ENCODE measurements at regions not wholly inside any gene's neighbourhood (a gene's known extent, or its start where the extent isn't known, plus 50 kb on each side); places are given as distances from the start of the nearest gene placed in this dataset.

DNA sequence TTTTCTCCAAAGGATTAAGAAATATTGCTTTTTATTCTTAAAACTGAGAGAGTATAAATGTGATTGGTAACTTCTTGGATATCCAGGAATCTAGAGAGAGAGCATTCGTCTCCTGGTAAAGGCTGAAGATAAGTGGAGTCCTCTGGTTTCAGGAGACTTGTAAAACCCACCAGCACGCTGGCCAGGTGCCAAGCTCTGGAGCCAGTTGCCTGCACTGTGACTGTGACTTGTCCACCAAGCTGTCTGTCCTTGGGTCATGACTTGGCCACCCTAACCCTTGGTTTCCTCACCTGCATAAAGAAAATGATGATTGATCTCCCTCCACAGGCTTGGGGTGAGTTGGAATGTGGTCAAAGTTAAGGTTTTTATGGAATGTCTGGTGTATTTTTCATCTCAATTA is 185.4 kb upstream of the NCKAP5 start:
- no peak for TF ChIP-seq EZH2phosphoT487 (IDR thresholded peaks at IDR 0.05; ENCODE audit: low read depth)
- TF ChIP-seq, protein P1, sequence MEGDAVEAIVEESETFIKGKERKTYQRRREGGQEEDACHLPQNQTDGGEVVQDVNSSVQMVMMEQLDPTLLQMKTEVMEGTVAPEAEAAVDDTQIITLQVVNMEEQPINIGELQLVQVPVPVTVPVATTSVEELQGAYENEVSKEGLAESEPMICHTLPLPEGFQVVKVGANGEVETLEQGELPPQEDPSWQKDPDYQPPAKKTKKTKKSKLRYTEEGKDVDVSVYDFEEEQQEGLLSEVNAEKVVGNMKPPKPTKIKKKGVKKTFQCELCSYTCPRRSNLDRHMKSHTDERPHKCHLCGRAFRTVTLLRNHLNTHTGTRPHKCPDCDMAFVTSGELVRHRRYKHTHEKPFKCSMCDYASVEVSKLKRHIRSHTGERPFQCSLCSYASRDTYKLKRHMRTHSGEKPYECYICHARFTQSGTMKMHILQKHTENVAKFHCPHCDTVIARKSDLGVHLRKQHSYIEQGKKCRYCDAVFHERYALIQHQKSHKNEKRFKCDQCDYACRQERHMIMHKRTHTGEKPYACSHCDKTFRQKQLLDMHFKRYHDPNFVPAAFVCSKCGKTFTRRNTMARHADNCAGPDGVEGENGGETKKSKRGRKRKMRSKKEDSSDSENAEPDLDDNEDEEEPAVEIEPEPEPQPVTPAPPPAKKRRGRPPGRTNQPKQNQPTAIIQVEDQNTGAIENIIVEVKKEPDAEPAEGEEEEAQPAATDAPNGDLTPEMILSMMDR (IDR thresholded peaks at IDR 0.05; ENCODE audit: low read depth, low read length), result no peak

Measured in OCI-LY3 (cell line).